Jurkat, Clone E6-1 (cell line): ENCODE measurements at regions not wholly inside any gene's neighbourhood (a gene's known extent, or its start where the extent isn't known, plus 50 kb on each side); places are given as distances from the start of the nearest gene placed in this dataset.

Experiments used
- DNase-seq: peaks from one replicate; pipeline ENCODE4 v3.0.0-alpha.2; 2011; ENCODE audit warnings: low read depth, low spot score
- H3K4me3 ChIP-seq: 2 replicates; pipeline ENCODE4 v1.5.1; 2011; ENCODE audit warnings: mild to moderate bottlenecking, low read length, control low read depth, moderate library complexity

GRCh38 chr20:41956338-41957074, 338.3 kb upstream of the CHD6 start:
- DNase-seq, result peak; percentile 10
- H3K4me3 ChIP-seq, result no peak overlapping the region

- no peak overlapping the region for H3K4me3 ChIP-seq
- no peak for DNase-seq
Observed at GRCh38 chr20:41952166-41952565, 334.0 kb upstream of the CHD6 start.

DNA sequence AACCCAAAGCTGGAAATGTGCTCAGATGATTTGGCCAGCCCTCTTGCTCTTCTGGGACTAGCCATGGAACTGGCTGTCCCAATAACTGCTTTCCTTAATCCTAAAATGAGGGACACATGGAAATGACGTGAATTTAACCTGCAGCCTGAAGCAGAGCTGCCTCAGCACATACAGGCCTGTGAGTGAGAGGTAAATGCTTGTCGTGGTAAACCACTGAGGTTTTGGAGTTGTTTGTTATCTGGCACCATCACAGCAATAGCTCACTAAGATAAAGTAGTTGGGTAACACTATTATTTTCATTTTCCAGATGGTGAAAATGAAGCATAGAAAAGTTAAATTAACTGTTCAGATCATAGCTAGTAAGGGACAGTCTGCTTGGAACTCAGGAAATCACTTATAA, 333.4 kb upstream of the CHD6 start:
- DNase-seq, result peak; percentile 49

GRCh38 chr20:41939659-41940058, 321.5 kb upstream of the CHD6 start:
- H3K4me3 ChIP-seq, result no peak overlapping the region
- no peak for DNase-seq

More for the DNA sequence above, 333.4 kb upstream of the CHD6 start:
- H3K4me3 ChIP-seq, result no peak overlapping the region

DNA sequence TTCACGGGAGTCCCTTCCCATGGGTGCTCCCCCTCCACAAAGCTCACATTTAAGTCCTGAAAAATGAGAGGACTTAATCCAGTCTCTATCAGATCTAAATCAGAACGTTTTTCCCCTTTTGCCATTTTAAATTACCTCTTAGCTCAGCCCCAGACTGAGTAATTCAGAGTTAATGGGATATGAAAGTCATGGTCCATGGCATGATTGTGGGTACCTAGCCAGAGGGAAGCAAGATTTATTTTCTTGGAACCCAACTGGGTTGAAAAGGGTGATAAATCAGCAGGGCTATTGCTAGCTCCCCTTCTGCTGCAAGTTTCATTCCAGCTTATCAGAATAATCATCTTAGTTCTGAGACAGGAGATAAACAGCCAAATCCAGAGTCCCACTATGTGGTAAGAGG, 320.2 kb upstream of the CHD6 start:
- no peak for DNase-seq
- no peak overlapping the region for H3K4me3 ChIP-seq

DNA sequence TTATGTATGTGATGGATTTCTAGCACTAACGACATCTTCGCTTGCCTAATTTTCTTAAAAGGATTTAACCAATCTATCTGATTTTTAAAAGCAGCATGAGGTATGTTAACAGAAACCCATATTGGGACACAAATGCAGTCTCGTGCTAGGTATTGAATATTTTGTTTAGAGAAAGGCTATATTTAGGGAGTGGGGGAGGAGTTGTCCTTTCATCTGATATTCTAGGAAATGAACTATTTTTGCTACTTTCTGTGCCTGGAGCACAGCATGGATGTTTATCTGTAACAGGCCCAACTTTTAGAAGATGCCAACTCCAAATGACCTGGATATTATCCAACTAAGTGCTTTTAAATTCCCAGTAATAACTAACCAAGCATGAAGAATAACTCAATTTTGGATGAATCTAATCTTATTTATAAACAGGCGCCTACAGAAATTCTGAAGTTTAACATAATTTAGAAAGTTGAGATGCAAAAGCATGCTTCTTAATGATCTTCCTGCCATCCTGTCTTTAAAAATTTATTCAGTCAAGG, 317.1 kb upstream of the CHD6 start:
- DNase-seq, result no peak
- H3K4me3 ChIP-seq, result no peak overlapping the region

GRCh38 chr20:41932431-41932830, 314.3 kb upstream of the CHD6 start:
- H3K4me3 ChIP-seq, result no peak overlapping the region
- DNase-seq, result no peak

GRCh38 chr20:41927655-41928054, 309.5 kb upstream of the CHD6 start:
- H3K4me3 ChIP-seq, result no peak overlapping the region
- no peak for DNase-seq

GRCh38 chr20:41927189-41927588, 309.0 kb upstream of the CHD6 start:
- no peak for DNase-seq
- no peak overlapping the region for H3K4me3 ChIP-seq

GRCh38 chr20:41925476-41925875, 307.3 kb upstream of the CHD6 start:
- H3K4me3 ChIP-seq, result no peak overlapping the region
- DNase-seq, result no peak

DNA sequence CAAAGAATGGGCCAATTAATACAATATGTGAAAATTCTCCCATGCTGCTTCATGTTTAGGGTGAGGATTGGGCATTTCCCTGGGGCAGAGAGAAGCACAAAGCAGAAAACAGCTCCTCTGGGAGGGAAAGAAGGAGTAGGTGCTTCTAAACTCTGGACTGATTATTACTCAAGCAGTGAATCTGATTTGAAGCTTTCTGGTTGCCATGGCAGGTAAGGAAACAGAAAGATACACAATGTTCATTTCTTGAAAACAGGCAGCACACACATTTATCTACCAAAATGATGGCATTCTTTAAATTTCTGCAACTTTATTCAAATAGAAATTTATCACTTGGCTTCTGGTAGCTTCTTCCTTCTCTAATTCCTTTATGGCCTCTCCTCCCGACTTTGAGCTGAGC, 305.4 kb upstream of the CHD6 start:
- no peak overlapping the region for H3K4me3 ChIP-seq

GRCh38 chr20:41913146-41913545, 295.0 kb upstream of the CHD6 start:
- H3K4me3 ChIP-seq, result no peak overlapping the region
- DNase-seq, result no peak

More for the DNA sequence above, 305.4 kb upstream of the CHD6 start:
- no peak for DNase-seq

DNA sequence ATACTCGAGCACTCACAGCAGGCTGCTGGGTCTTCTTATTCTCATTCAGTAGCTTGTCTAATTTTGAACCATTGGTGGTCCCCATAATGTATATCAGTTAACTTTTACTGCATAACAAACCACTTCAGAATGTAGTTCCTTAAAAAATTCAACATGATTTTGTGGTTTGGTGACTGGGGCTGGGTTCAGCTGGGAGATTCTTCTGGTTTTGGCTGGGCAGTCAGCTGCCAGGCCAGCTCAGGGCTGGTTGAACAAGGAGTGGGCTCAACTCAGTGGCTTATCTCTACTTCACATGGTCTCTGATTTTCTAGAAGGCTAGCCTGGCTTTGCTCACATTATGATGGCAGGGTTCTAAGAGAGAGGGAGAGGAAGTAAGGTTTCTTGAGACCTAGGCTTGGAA, 292.4 kb upstream of the CHD6 start:
- DNase-seq, result no peak
- H3K4me3 ChIP-seq, result no peak overlapping the region

- DNase-seq, result no peak
- H3K4me3 ChIP-seq, result no peak overlapping the region
Observed at GRCh38 chr20:41905199-41905598, 287.0 kb upstream of the CHD6 start.

- no peak overlapping the region for H3K4me3 ChIP-seq
- DNase-seq, result no peak
Observed at GRCh38 chr20:41903586-41903985, 285.4 kb upstream of the CHD6 start.

DNA sequence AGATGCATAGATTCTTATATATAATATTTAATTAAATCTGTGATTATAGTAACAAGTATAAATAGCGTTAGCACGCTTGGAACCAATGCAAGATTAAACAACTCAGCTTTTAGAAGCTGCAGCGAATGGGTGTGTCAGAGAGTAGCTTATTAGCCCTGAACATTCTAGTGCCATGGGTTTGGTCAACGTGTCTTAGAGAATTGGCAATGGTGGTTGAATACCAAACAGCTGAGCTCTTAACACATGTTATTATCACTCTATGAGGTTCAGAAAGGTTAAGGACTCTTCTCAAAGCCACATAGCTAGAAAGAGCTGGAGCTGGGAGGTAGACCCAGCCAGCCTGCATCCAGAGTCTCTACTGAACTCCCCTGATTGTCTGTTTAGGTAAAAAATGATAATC, 284.2 kb upstream of the CHD6 start:
- no peak for DNase-seq
- H3K4me3 ChIP-seq, result no peak overlapping the region

DNA sequence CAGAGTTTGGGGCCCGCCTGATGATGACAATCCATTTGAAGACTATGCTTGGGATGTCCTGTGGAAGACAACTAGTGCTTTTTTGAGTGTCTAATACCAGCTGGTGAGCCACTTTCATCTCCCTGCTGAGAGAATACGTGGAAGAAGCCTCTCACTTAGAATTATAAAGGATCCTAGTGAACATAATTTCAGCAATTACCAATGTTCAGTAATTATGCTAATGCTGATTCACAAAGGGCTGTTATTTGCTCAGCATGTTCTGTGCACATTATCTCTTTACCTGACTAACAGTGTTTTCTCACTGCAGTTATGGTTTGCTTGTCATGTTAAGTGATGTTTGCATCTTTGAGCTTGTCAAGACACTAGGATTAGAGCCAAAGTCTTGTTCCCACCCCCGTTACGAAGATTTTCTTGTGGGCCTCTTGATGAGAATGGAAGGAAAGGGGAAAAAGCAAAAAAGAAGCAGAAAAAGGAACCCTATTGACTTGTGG, 282.1 kb upstream of the CHD6 start:
- no peak overlapping the region for H3K4me3 ChIP-seq
- DNase-seq, result no peak

DNA sequence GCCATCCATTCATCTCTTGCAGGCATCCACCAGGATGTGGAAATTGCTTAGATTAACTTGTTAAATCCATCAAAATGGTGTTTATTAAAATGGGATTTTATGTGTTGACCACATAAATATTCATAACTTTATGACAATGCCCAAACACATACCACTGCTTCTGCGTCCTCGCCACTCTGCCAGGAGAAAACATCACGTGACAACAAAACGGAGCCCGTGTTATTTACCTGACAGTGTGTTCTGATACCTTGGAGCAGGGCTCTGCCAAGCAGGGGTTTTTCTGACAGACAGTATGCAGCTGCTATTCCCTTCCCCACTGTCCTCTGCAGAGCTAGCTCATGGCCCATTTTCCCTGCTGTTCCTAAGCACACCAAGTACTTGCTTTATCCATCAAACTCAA, 279.5 kb upstream of the CHD6 start:
- no peak overlapping the region for H3K4me3 ChIP-seq
- DNase-seq, result no peak

GRCh38 chr20:41895241-41896032, 277.3 kb upstream of the CHD6 start:
- no peak for DNase-seq
- no peak overlapping the region for H3K4me3 ChIP-seq

DNA sequence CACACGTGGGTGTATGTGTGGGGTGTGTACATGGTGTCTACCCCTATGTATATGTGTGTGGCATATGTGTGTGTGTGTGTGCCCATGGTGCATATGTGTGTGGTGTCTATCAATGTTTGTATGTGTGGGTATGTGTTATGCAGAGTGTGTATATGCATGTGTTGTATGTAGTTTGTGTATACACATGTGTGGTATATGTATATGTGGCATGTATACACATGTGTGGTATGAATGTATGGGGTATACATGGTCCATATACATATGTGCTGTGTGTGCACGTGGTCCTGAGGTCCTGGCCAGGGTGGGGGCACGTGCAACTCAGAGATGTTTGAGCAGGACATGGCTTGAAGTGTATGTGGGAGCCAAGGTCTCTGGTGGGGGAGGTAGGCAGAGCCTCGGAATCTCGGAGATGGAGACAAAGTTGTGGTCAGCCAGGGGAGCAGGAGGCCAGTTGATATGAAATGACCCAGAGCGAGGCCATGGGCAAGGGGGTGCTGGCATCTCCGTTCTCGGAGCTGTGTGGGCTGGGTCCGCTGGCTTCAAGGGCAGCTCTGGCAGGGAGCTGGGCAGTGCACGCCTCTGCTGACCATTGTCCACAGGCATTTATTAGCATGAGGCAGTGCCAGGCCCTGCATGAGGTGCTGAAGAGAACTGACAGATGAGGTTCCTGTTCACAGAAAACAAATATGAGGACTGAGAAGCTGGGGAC, 276.2 kb upstream of the CHD6 start:
- DNase-seq, result no peak
- no peak overlapping the region for H3K4me3 ChIP-seq
